Endothelial cell of umbilical vein (primary cell): ENCODE measurements at regions not wholly inside any gene's neighbourhood (a gene's known extent, or its start where the extent isn't known, plus 50 kb on each side); places are given as distances from the start of the nearest gene placed in this dataset.

ENCODE experiments used
- BruUV-seq: library from RNA; stranded (reverse); fragments of 400-500 nt; replicated peaks from 2 replicates; lab custom pipeline; 2021; lab: Mats Ljungman, UMichigan
- CTCF ChIA-PET: fragments of 300-600, 350-600 bp; sonication (Branson Sonifier 250); formaldehyde crosslinking; loops from one replicate; lab custom pipeline; 2021; ENCODE audit warnings: antibody characterized with exemption, inconsistent platforms; lab: Charles Lee
- POLR2A ChIA-PET: fragments of 300-600, 350-600 bp; sonication (Branson Sonifier 250); formaldehyde crosslinking; loops from one replicate; lab custom pipeline; 2021; ENCODE audit warnings: antibody characterized with exemption, inconsistent platforms; lab: Charles Lee
- DNase-seq: peaks from one replicate; pipeline ENCODE4 v3.0.0-alpha.2; 2011; ENCODE audit warnings: low read depth, low spot score
- FAIRE-seq: peaks from 2 replicates; lab custom pipeline; 2011; peaks lifted over from hg19 to GRCh38; lab: Jason Lieb, UNC
- H2AFZ ChIP-seq: 2 replicates; pipeline ENCODE4 v1.6.0; 2012; ENCODE audit warnings: low read depth, low read length, control low read depth, inconsistent platforms
- H3K27ac ChIP-seq: 2 replicates; pipeline ENCODE4 v1.5.1; 2011; ENCODE audit warnings: low read depth, mild to moderate bottlenecking, control low read depth, low read length, moderate library complexity; ENCODE audit not compliant: insufficient read depth
- H3K27me3 ChIP-seq, 2 experiments: 2 replicates each; pipeline versions ENCODE4 v1.6.0 to v1.6.1; 2011; ENCODE audit warnings: low read length in 2 of 2, mixed read lengths in 1 of 2; ENCODE audit not compliant: control insufficient read depth in 2 of 2, insufficient read depth in 2 of 2
- H3K36me3 ChIP-seq, 2 experiments: 2 replicates in 1 of 2; 3 replicates in 1 of 2; pipeline ENCODE4 v1.5.1; 2011; ENCODE audit warnings: low read length in 2 of 2, mild to moderate bottlenecking in 1 of 2, moderate library complexity in 1 of 2; ENCODE audit not compliant: control insufficient read depth in 2 of 2, insufficient read depth in 2 of 2; ENCODE audit errors: extremely low read depth in 1 of 2
- H3K4me1 ChIP-seq: 3 replicates; pipeline ENCODE4 v1.5.1; 2011; ENCODE audit warnings: mild to moderate bottlenecking, low read length; ENCODE audit not compliant: control insufficient read depth, insufficient read depth; ENCODE audit errors: extremely low read depth
- H3K4me2 ChIP-seq: 2 replicates; pipeline ENCODE4 v1.6.1; 2011; ENCODE audit warnings: low read length, control low read depth, mixed read lengths; ENCODE audit not compliant: insufficient read depth
- H3K4me3 ChIP-seq, 3 experiments: fragments of 200-600 bp in 1 of 3; sonication (generic), shearing (Covaris generic) in 1 of 3; replicated peaks in 1 of 3; 2 replicates each; pipeline ENCODE4 v1.5.1; 2011 to 2016; ENCODE audit warnings: control low read depth in 3 of 3, low read length in 3 of 3, mild to moderate bottlenecking in 2 of 3, inconsistent platforms in 1 of 3, low read depth in 1 of 3, moderate library complexity in 1 of 3; ENCODE audit not compliant: insufficient read depth in 1 of 3
- H3K79me2 ChIP-seq: 2 replicates; pipeline ENCODE4 v1.6.0; 2012; ENCODE audit warnings: low read length, inconsistent platforms; ENCODE audit not compliant: control insufficient read depth, insufficient read depth
- H3K9ac ChIP-seq: replicated peaks from 2 replicates; pipeline ENCODE3; 2011; ENCODE audit warnings: low read length, control low read depth; ENCODE audit not compliant: insufficient read depth; ENCODE audit errors: extremely low read depth
- H3K9me1 ChIP-seq: replicated peaks from 3 replicates; pipeline ENCODE4 v1.6.0; 2011; ENCODE audit warnings: mild to moderate bottlenecking, low read length; ENCODE audit not compliant: control insufficient read depth, insufficient read depth; ENCODE audit errors: extremely low read depth
- H3K9me3 ChIP-seq: replicated peaks from 2 replicates; pipeline ENCODE4 v1.5.1; 2012; ENCODE audit warnings: low read length, inconsistent platforms; ENCODE audit not compliant: control insufficient read depth, insufficient read depth
- H4K20me1 ChIP-seq: replicated peaks from 2 replicates; pipeline ENCODE3; 2011; ENCODE audit warnings: mild to moderate bottlenecking, low read length; ENCODE audit not compliant: control insufficient read depth, insufficient read depth; ENCODE audit errors: extremely low read depth
- FOS ChIP-seq: IDR thresholded peaks from 2 replicates; pipeline ENCODE4 v1.6.1; 2011; ENCODE audit warnings: mild to moderate bottlenecking, low read length, moderate library complexity, borderline replicate concordance; ENCODE audit not compliant: insufficient read depth
- GATA2 ChIP-seq: IDR thresholded peaks from 2 replicates; pipeline ENCODE4 v1.7.0; 2011; ENCODE audit warnings: low read depth, mild to moderate bottlenecking, moderate library complexity, mixed read lengths, low read length; ENCODE audit not compliant: insufficient read length, insufficient read depth
- MAX ChIP-seq: IDR thresholded peaks from 2 replicates; pipeline ENCODE4 v1.6.1; 2011; ENCODE audit not compliant: insufficient read depth, insufficient read length
- MYC ChIP-seq: IDR thresholded peaks from one replicate; pipeline ENCODE4 v1.6.1; 2011; ENCODE audit warnings: mild to moderate bottlenecking, low read depth, low read length
- POLR2AphosphoS5 ChIP-seq: IDR thresholded peaks from 2 replicates; pipeline ENCODE4 v1.6.1; 2012; ENCODE audit warnings: low read depth, mild to moderate bottlenecking, control low read depth, low read length, moderate library complexity; ENCODE audit not compliant: insufficient read depth
- dilution Hi-C: fragments of 300-500 bp; cut with MboI; formaldehyde crosslinking; loops from one replicate; pipeline ENCODE4 v1.15.0; 2019; ENCODE audit warnings: low sequenced_read_pairs; ENCODE audit not compliant: extremely low pct_ligation_motif_present
- intact Hi-C: fragments of 100-400 bp; cut with micrococcal nuclease; formaldehyde crosslinking; loops from one replicate; pipeline ENCODE4 v1.10.0; 2022

GRCh38 chr3:168989396-168989795 lies 674.1 kb downstream of the MECOM start:
- POLR2A ChIA-PET, result no interaction called here
- Histone ChIP-seq H3K36me3 (no peaks in the 10 kb centered on the region), H3K9ac (no peak overlapping the region), H2AFZ (no peak overlapping the region), H3K4me2 (no peak overlapping the region), H3K27ac (no peak overlapping the region), H3K4me1 (peaks cover 6% of the 10 kb centered on the region), H4K20me1 (no peaks in the 10 kb centered on the region), H3K9me1 (no peaks in the 10 kb centered on the region), H3K27me3 (no peaks in the 10 kb centered on the region), H3K4me3 (no peak overlapping the region), H3K9me3 (no peaks in the 10 kb centered on the region), H3K79me2 (no peaks in the 10 kb centered on the region)
- intact Hi-C loops (no loop called here), dilution Hi-C loops (no loop called here)
- CTCF ChIA-PET, result no interaction called here
- peak; percentile 47 for FAIRE-seq
- DNase-seq, result peak; percentile 30
- BruUV-seq, result no TSS peak
- TF ChIP-seq FOS (peak; percentile 32), GATA2 (no peak)

- BruUV-seq, result no TSS peak
- no peak for DNase-seq
- ChIA-PET POLR2A (no interaction called here), CTCF (no interaction called here)
- Histone ChIP-seq H3K9me1 (no peaks in the 10 kb centered on the region), H4K20me1 (no peaks in the 10 kb centered on the region), H3K9me3 (no peaks in the 10 kb centered on the region), H2AFZ (no peak overlapping the region), H3K4me3 (no peak overlapping the region), H3K79me2 (no peaks in the 10 kb centered on the region), H3K9ac (no peak overlapping the region), H3K36me3 (no peaks in the 10 kb centered on the region), H3K4me1 (peaks cover 6% of the 10 kb centered on the region), H3K27me3 (no peaks in the 10 kb centered on the region), H3K27ac (no peak overlapping the region), H3K4me2 (no peak overlapping the region)
- dilution Hi-C loops, result no loop called here
- TF ChIP-seq POLR2AphosphoS5, result no peak
- TF ChIP-seq MAX, result no peak
- TF ChIP-seq MYC, result no peak
- FAIRE-seq, result no peak
- intact Hi-C loops, result no loop called here
These were observed 674.7 kb downstream of the MECOM start for GRCh38 chr3:168988853-168989252.
